PC-3 (cell line): ENCODE measurements at regions not wholly inside any gene's neighbourhood (a gene's known extent, or its start where the extent isn't known, plus 50 kb on each side); places are given as distances from the start of the nearest gene placed in this dataset.

Experiments used
- CTCF ChIP-seq: fragments of 300-600 bp; sonication (generic); conservative IDR thresholded peaks from 2 replicates; pipeline ENCODE4 v1.5.1; 2017; ENCODE audit warnings: antibody characterized with exemption, low read depth, mild to moderate bottlenecking, low read length
- EZH2 ChIP-seq: fragments of 300-600 bp; sonication (generic); IDR thresholded peaks from one replicate; pipeline ENCODE4 v1.6.1; 2017; ENCODE audit warnings: antibody characterized with exemption, mild to moderate bottlenecking, low read length; ENCODE audit not compliant: unreplicated experiment

- TF ChIP-seq CTCF (no peak), EZH2 (no peak)
Measured at GRCh38 chr18:75809926-75810255, 382.4 kb upstream of the SMIM21 start.
